ENCODE measurements at regions not wholly inside any gene's neighbourhood (a gene's known extent, or its start where the extent isn't known, plus 50 kb on each side); places are given as distances from the start of the nearest gene placed in this dataset.

DNA sequence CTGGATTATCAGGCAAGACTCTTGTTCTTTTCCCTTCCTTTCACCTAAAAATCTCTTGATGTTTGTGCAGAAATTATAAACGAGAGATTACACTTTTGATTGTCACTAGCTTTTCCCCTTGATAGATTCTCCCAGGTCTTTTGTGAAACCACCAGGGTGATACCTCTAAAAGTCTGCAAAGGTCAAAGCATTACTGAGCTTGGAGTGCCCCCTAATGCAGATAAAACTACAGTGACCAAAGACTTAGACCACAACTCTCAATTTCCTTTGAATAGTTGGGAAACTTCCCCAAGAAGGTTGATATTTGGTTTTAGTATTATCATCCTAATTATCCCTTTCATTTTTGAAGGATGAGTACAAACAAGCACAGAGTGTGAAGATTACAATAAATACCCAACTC is 173.1 kb downstream of the CYLC2 start:
- TF ChIP-seq MYC (IDR thresholded peaks at IDR 0.05; ENCODE audit: low read depth, low read length): no peak
- TF ChIP-seq POLR2A (IDR thresholded peaks at IDR 0.05; ENCODE audit: extremely low read depth, insufficient read length): no peak
- no peak for TF ChIP-seq CTCF (IDR thresholded peaks at IDR 0.05; ENCODE audit: low read depth, low read length)

Data from NB4 (cell line).